GM23248 (cell line): ENCODE measurements at regions not wholly inside any gene's neighbourhood (a gene's known extent, or its start where the extent isn't known, plus 50 kb on each side); places are given as distances from the start of the nearest gene placed in this dataset.
A peak's percentile ranks its signal among the peaks of the same experiment; 100 is the strongest.

Experiments
- EZH2 ChIP-seq: fragments of 200-600 bp; sonication (generic); IDR thresholded peaks from 2 replicates; pipeline ENCODE4 v1.6.1; 2018; ENCODE audit warnings: antibody characterized with exemption, mild to moderate bottlenecking; ENCODE audit not compliant: insufficient read depth, poor library complexity, severe bottlenecking
- EZH2phosphoT487 ChIP-seq: fragments of 200-600 bp; sonication (generic); IDR thresholded peaks from 2 replicates; pipeline ENCODE4 v1.6.1; 2018; ENCODE audit warnings: antibody characterized with exemption, moderate library complexity, mild to moderate bottlenecking, low read depth; ENCODE audit not compliant: insufficient read depth

DNA sequence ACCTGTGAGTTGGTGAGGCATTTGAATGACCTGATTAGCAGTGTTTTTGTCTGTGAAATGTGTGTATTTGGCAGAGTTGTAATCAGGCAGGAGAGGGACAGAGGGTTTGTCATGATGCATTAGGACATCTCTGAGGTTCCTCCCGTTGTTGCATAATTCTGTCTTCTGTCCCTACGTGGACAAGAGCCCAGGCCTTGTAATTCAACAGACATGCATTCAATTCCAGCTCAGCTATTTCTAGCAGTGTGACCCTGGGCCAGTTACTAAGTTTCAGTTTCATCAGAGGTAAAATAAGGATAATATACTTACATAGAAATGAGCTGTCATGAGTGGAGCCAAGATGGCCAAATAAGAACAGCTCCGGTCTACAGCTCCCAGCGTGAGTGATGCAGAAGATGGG is 208.6 kb downstream of the SLC38A4 start:
- 0 out of 2 replicates have a peak, but pooled peaks have one; percentile 38 for TF ChIP-seq EZH2phosphoT487
- TF ChIP-seq EZH2, result no peak
